Activated naive CD4-positive, alpha-beta T cell treated with anti-CD3 and anti-CD28 coated beads, Interleukin-2, amount 10 ng/mL, durations not matched to agents 7 days and 5 days (primary cell): ENCODE measurements at regions not wholly inside any gene's neighbourhood (a gene's known extent, or its start where the extent isn't known, plus 50 kb on each side); places are given as distances from the start of the nearest gene placed in this dataset.

Experiments
- CTCF ChIA-PET: fragments of 350-600 bp; sonication (Branson Sonifier 250); formaldehyde crosslinking; loops from one replicate; lab custom pipeline; 2021; ENCODE audit warnings: antibody characterized with exemption; lab: Charles Lee
- DNase-seq: peaks from one replicate; pipeline ENCODE4 v3.0.0-alpha.2; 2020
- H3K27ac Mint-ChIP-seq: one replicate; pipeline ENCODE4 v1.8.0; 2021; ENCODE audit warnings: mild to moderate bottlenecking, moderate library complexity, mixed read lengths
- H3K27me3 Mint-ChIP-seq: one replicate; pipeline ENCODE4 v1.8.0; 2021; ENCODE audit warnings: mild to moderate bottlenecking, mixed read lengths
- H3K36me3 Mint-ChIP-seq: one replicate; pipeline ENCODE4 v1.8.0; 2021; ENCODE audit warnings: mixed read lengths
- H3K4me1 Mint-ChIP-seq: one replicate; pipeline ENCODE4 v1.8.0; 2021; ENCODE audit warnings: mixed read lengths
- H3K4me3 Mint-ChIP-seq: one replicate; pipeline ENCODE4 v1.8.0; 2021; ENCODE audit warnings: mild to moderate bottlenecking, moderate library complexity, mixed read lengths
- H3K9me3 Mint-ChIP-seq: one replicate; pipeline ENCODE4 v1.8.0; 2021; ENCODE audit warnings: mixed read lengths

GRCh38 chr2:16327326-16327725, 338.3 kb downstream of the CYRIA start:
- CTCF ChIA-PET = no interaction called here
- Mint-ChIP-seq H3K4me3 (no peak overlapping the region), H3K27me3 (no peaks in the 10 kb centered on the region), H3K9me3 (no peaks in the 10 kb centered on the region), H3K4me1 (no peaks in the 10 kb centered on the region), H3K27ac (no peak overlapping the region), H3K36me3 (no peaks in the 10 kb centered on the region)
- DNase-seq = no peak

GRCh38 chr2:16326711-16327300, 338.8 kb downstream of the CYRIA start:
- Mint-ChIP-seq H3K4me1 (no peaks in the 10 kb centered on the region), H3K9me3 (no peaks in the 10 kb centered on the region)
- no peak for DNase-seq

GRCh38 chr2:16325976-16326510, 339.6 kb downstream of the CYRIA start:
- H3K36me3 Mint-ChIP-seq = no peaks in the 10 kb centered on the region
- H3K27me3 Mint-ChIP-seq = no peaks in the 10 kb centered on the region
- no peaks in the 10 kb centered on the region for H3K9me3 Mint-ChIP-seq
- CTCF ChIA-PET = no interaction called here
- no peak for DNase-seq
- H3K4me1 Mint-ChIP-seq = no peaks in the 10 kb centered on the region
- no peak overlapping the region for H3K27ac Mint-ChIP-seq
- H3K4me3 Mint-ChIP-seq = no peak overlapping the region

More at GRCh38 chr2:16326711-16327300, 338.8 kb downstream of the CYRIA start:
- H3K27ac Mint-ChIP-seq = no peak overlapping the region
- no peaks in the 10 kb centered on the region for H3K27me3 Mint-ChIP-seq
- H3K4me3 Mint-ChIP-seq = no peak overlapping the region
- CTCF ChIA-PET = no interaction called here
- no peaks in the 10 kb centered on the region for H3K36me3 Mint-ChIP-seq

GRCh38 chr2:16325016-16325975, 340.3 kb downstream of the CYRIA start:
- Mint-ChIP-seq H3K27me3 (no peaks in the 10 kb centered on the region), H3K9me3 (no peaks in the 10 kb centered on the region), H3K4me1 (no peaks in the 10 kb centered on the region), H3K27ac (no peak overlapping the region), H3K36me3 (no peaks in the 10 kb centered on the region), H3K4me3 (no peak overlapping the region)
- DNase-seq = no peak
- CTCF ChIA-PET = no interaction called here

- no peaks in the 10 kb centered on the region for H3K27me3 Mint-ChIP-seq
- H3K4me1 Mint-ChIP-seq = no peaks in the 10 kb centered on the region
- H3K27ac Mint-ChIP-seq = no peak overlapping the region
- no peak overlapping the region for H3K4me3 Mint-ChIP-seq
- no peaks in the 10 kb centered on the region for H3K9me3 Mint-ChIP-seq
- CTCF ChIA-PET = no interaction called here
- DNase-seq = no peak
- no peaks in the 10 kb centered on the region for H3K36me3 Mint-ChIP-seq
Observed at GRCh38 chr2:16324544-16324937, 341.1 kb downstream of the CYRIA start.

- no peak overlapping the region for H3K4me3 Mint-ChIP-seq
- no peaks in the 10 kb centered on the region for H3K27me3 Mint-ChIP-seq
- no peak for DNase-seq
- CTCF ChIA-PET = no interaction called here
- no peaks in the 10 kb centered on the region for H3K4me1 Mint-ChIP-seq
- H3K27ac Mint-ChIP-seq = no peak overlapping the region
- no peaks in the 10 kb centered on the region for H3K9me3 Mint-ChIP-seq
- H3K36me3 Mint-ChIP-seq = no peaks in the 10 kb centered on the region
Observed at GRCh38 chr2:16323551-16324543, 341.8 kb downstream of the CYRIA start.

GRCh38 chr2:16323126-16323520, 342.5 kb downstream of the CYRIA start:
- no peaks in the 10 kb centered on the region for H3K27me3 Mint-ChIP-seq
- DNase-seq = no peak
- H3K27ac Mint-ChIP-seq = no peak overlapping the region
- no peaks in the 10 kb centered on the region for H3K9me3 Mint-ChIP-seq
- H3K36me3 Mint-ChIP-seq = no peaks in the 10 kb centered on the region
- CTCF ChIA-PET = no interaction called here
- H3K4me1 Mint-ChIP-seq = no peaks in the 10 kb centered on the region
- no peak overlapping the region for H3K4me3 Mint-ChIP-seq

GRCh38 chr2:16322308-16323125, 343.1 kb downstream of the CYRIA start:
- Mint-ChIP-seq H3K4me1 (no peaks in the 10 kb centered on the region), H3K9me3 (no peaks in the 10 kb centered on the region), H3K4me3 (no peak overlapping the region), H3K27me3 (no peaks in the 10 kb centered on the region), H3K36me3 (no peaks in the 10 kb centered on the region), H3K27ac (no peak overlapping the region)
- CTCF ChIA-PET = no interaction called here
- no peak for DNase-seq

- Mint-ChIP-seq H3K27me3 (no peaks in the 10 kb centered on the region), H3K27ac (no peak overlapping the region), H3K4me3 (no peak overlapping the region), H3K36me3 (no peaks in the 10 kb centered on the region), H3K9me3 (no peaks in the 10 kb centered on the region), H3K4me1 (no peaks in the 10 kb centered on the region)
- no peak for DNase-seq
- CTCF ChIA-PET = interaction anchor here (1.1 kb wide), 1 partner anchor 10 kb away, joined by 3 read pairs; no protein-coding TSS in a partner anchor
Observed at GRCh38 chr2:16321872-16322271, 343.8 kb downstream of the CYRIA start.

- no peaks in the 10 kb centered on the region for H3K4me1 Mint-ChIP-seq
- no peak overlapping the region for H3K27ac Mint-ChIP-seq
- no peaks in the 10 kb centered on the region for H3K36me3 Mint-ChIP-seq
- no peak for DNase-seq
- CTCF ChIA-PET = interaction anchor here (1.1 kb wide), 1 partner anchor 9 kb away, joined by 3 read pairs; no protein-coding TSS in a partner anchor
- H3K27me3 Mint-ChIP-seq = no peaks in the 10 kb centered on the region
- H3K4me3 Mint-ChIP-seq = no peak overlapping the region
- H3K9me3 Mint-ChIP-seq = no peaks in the 10 kb centered on the region
Observed at GRCh38 chr2:16321256-16321655, 344.4 kb downstream of the CYRIA start.

GRCh38 chr2:16320716-16321115, 344.9 kb downstream of the CYRIA start:
- Mint-ChIP-seq H3K27me3 (no peaks in the 10 kb centered on the region), H3K27ac (no peak overlapping the region), H3K4me3 (no peak overlapping the region), H3K4me1 (no peaks in the 10 kb centered on the region), H3K36me3 (no peaks in the 10 kb centered on the region), H3K9me3 (no peaks in the 10 kb centered on the region)
- no peak for DNase-seq
- CTCF ChIA-PET = interaction anchor here (1.1 kb wide), 1 partner anchor 9 kb away, joined by 3 read pairs; no protein-coding TSS in a partner anchor

GRCh38 chr2:16319551-16320121, 346.0 kb downstream of the CYRIA start:
- Mint-ChIP-seq H3K4me3 (no peak overlapping the region), H3K4me1 (no peaks in the 10 kb centered on the region), H3K27ac (no peak overlapping the region), H3K36me3 (no peaks in the 10 kb centered on the region), H3K27me3 (no peaks in the 10 kb centered on the region), H3K9me3 (no peaks in the 10 kb centered on the region)
- CTCF ChIA-PET = no interaction called here
- DNase-seq = no peak
